Keratinocyte (primary cell): ENCODE measurements at regions not wholly inside any gene's neighbourhood (a gene's known extent, or its start where the extent isn't known, plus 50 kb on each side); places are given as distances from the start of the nearest gene placed in this dataset.

Source experiments
- EZH2 ChIP-seq: IDR thresholded peaks from one replicate; pipeline ENCODE4 v1.6.1; 2012; ENCODE audit warnings: inconsistent platforms, mild to moderate bottlenecking, low read length, moderate library complexity
- TF ChIP-seq, protein P1 (sequence below), 3 experiments: IDR thresholded peaks in 1 of 3; conservative IDR thresholded peaks in 1 of 3; optimal IDR thresholded peaks in 1 of 3; 2 replicates in 2 of 3; 3 replicates in 1 of 3; pipeline versions ENCODE3 to v1.5.1; 2011; ENCODE audit warnings: low read length in 3 of 3, mild to moderate bottlenecking in 3 of 3, moderate library complexity in 2 of 3, control low read depth in 1 of 3, inconsistent platforms in 1 of 3; ENCODE audit not compliant: insufficient read depth in 2 of 3; ENCODE audit errors: extremely low read depth in 1 of 3

- TF ChIP-seq, protein P1, sequence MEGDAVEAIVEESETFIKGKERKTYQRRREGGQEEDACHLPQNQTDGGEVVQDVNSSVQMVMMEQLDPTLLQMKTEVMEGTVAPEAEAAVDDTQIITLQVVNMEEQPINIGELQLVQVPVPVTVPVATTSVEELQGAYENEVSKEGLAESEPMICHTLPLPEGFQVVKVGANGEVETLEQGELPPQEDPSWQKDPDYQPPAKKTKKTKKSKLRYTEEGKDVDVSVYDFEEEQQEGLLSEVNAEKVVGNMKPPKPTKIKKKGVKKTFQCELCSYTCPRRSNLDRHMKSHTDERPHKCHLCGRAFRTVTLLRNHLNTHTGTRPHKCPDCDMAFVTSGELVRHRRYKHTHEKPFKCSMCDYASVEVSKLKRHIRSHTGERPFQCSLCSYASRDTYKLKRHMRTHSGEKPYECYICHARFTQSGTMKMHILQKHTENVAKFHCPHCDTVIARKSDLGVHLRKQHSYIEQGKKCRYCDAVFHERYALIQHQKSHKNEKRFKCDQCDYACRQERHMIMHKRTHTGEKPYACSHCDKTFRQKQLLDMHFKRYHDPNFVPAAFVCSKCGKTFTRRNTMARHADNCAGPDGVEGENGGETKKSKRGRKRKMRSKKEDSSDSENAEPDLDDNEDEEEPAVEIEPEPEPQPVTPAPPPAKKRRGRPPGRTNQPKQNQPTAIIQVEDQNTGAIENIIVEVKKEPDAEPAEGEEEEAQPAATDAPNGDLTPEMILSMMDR (optimal IDR thresholded peaks at IDR 0.05 in 1 of 3, IDR thresholded peaks at IDR 0.05 in 1 of 3, conservative IDR thresholded peaks at IDR 0.05 in 1 of 3; ENCODE audit: extremely low read depth in 1 of 3, insufficient read depth in 2 of 3, low read length in 3 of 3): no peak
- no peak for TF ChIP-seq EZH2
Measured at GRCh38 chr13:48808683-48809082, 155.0 kb downstream of the CYSLTR2 start.
